ENCODE measurements at regions not wholly inside any gene's neighbourhood (a gene's known extent, or its start where the extent isn't known, plus 50 kb on each side); places are given as distances from the start of the nearest gene placed in this dataset.
A peak's percentile ranks its signal among the peaks of the same experiment; 100 is the strongest.

- no peak for TF ChIP-seq CTCF (conservative IDR thresholded peaks at IDR 0.05; ENCODE audit: low read depth, low read length)
- DNase-seq (ENCODE audit: low read depth) = peak; percentile 12
- no peak overlapping the region for H3K4me3 ChIP-seq (ENCODE audit: low read depth, low read length)
Observed at GRCh38 chr6:125471667-125472066, 169.9 kb upstream of the HDDC2 start.

- no peak overlapping the region for H3K4me3 ChIP-seq (ENCODE audit: low read depth, low read length)
- no peak for DNase-seq (ENCODE audit: low read depth)
- no peak for TF ChIP-seq CTCF (conservative IDR thresholded peaks at IDR 0.05; ENCODE audit: low read depth, low read length)
Observed at GRCh38 chr6:125474061-125474460, 172.3 kb upstream of the HDDC2 start.

- no peak for TF ChIP-seq CTCF (conservative IDR thresholded peaks at IDR 0.05; ENCODE audit: low read depth, low read length)
- DNase-seq (ENCODE audit: low read depth) = no peak
- no peak overlapping the region for H3K4me3 ChIP-seq (ENCODE audit: low read depth, low read length)
Observed at GRCh38 chr6:125477156-125477555, 175.4 kb upstream of the HDDC2 start.

- no peak for TF ChIP-seq CTCF (conservative IDR thresholded peaks at IDR 0.05; ENCODE audit: low read depth, low read length)
- DNase-seq (ENCODE audit: low read depth) = no peak
Observed at GRCh38 chr6:125477844-125478243, 176.1 kb upstream of the HDDC2 start.

GRCh38 chr6:125480146-125480545, 178.4 kb upstream of the HDDC2 start:
- H3K4me3 ChIP-seq (ENCODE audit: low read depth, low read length) = no peak overlapping the region
- DNase-seq (ENCODE audit: low read depth) = no peak
- TF ChIP-seq CTCF (conservative IDR thresholded peaks at IDR 0.05; ENCODE audit: low read depth, low read length) = no peak

More at GRCh38 chr6:125477844-125478243, 176.1 kb upstream of the HDDC2 start:
- no peak overlapping the region for H3K4me3 ChIP-seq (ENCODE audit: low read depth, low read length)

GRCh38 chr6:125480571-125480970, 178.8 kb upstream of the HDDC2 start:
- no peak overlapping the region for H3K4me3 ChIP-seq (ENCODE audit: low read depth, low read length)
- TF ChIP-seq CTCF (conservative IDR thresholded peaks at IDR 0.05; ENCODE audit: low read depth, low read length) = no peak
- DNase-seq (ENCODE audit: low read depth) = peak; percentile 26

- peak; percentile 31 for DNase-seq (ENCODE audit: low read depth)
- no peak for TF ChIP-seq CTCF (conservative IDR thresholded peaks at IDR 0.05; ENCODE audit: low read depth, low read length)
- H3K4me3 ChIP-seq (ENCODE audit: low read depth, low read length) = no peak overlapping the region
Observed at GRCh38 chr6:125481056-125481455, 179.3 kb upstream of the HDDC2 start.

Data from choroid plexus epithelial cell (primary cell).